ENCODE measurements at regions not wholly inside any gene's neighbourhood (a gene's known extent, or its start where the extent isn't known, plus 50 kb on each side); places are given as distances from the start of the nearest gene placed in this dataset.

DNA sequence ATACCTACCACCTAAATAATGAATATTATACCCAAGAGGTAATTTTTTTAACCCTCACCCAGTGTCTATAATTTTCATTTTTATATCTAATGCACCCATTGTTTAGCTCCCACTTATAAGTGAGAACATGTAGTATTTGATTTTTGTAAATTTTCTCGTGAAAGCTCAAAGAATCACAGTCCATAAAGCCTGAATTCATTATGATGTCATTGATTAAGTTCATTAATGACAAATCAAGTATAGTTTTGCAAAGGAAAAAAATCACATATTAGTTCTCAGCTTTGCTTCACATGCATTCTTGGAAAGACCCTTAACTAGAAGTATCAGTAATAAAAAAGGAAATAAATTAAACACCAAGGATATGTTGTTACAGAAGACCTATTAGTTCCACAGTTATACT lies 425.3 kb upstream of the UBE2E2 start (continued):
- TF ChIP-seq L3MBTL2 (IDR thresholded peaks at IDR 0.05) = no peak
- TF ChIP-seq ETV6 (IDR thresholded peaks at IDR 0.05; ENCODE audit: borderline replicate concordance in 1 of 2, low read depth in 2 of 2, low read length in 1 of 2) = no peak
- TF ChIP-seq ETV6 (CRISPR knock-in tag; IDR thresholded peaks at IDR 0.05; ENCODE audit: borderline replicate concordance) = no peak
- no peak for TF ChIP-seq MAFF (IDR thresholded peaks at IDR 0.05; ENCODE audit: low read length)
- TF ChIP-seq, protein P1, sequence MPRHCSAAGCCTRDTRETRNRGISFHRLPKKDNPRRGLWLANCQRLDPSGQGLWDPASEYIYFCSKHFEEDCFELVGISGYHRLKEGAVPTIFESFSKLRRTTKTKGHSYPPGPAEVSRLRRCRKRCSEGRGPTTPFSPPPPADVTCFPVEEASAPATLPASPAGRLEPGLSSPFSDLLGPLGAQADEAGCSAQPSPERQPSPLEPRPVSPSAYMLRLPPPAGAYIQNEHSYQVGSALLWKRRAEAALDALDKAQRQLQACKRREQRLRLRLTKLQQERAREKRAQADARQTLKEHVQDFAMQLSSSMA (CRISPR knock-in tag; IDR thresholded peaks at IDR 0.05) = no peak

DNA sequence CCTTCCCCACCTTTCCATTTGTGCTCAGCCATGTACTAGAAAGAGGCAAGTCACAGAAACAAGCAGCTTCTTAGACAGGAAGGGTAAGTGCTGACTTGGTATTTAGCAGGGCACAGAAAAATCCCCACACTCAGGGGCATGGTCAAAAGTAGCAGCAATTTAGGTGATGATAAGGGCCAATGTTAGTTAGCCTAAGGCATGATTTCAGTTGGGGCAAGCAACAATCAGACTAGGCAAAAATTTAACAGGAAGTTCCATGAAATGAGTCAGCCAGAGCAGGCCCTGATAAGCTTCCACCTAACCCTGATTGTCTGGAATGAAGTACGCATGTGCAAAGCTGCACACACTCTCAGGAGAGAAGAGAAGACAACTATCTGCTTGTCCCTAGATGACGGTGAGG lies 423.4 kb upstream of the UBE2E2 start:
- no TSS peak for BruUV-seq (replicated peaks)
- TF ChIP-seq C11orf30 (IDR thresholded peaks at IDR 0.05; ENCODE audit: low read depth) = no peak
- no peaks in the 10 kb centered on the region for H3K36me3 ChIP-seq (ENCODE audit: control insufficient read depth, insufficient read depth, low read length)
- no peaks in the 10 kb centered on the region; the same call in 1 of the 2 replicates for H3K9me3 ChIP-seq (replicated peaks; ENCODE audit: control insufficient read depth, insufficient read depth, low read depth, low read length)
- no peak overlapping the region for H3K9ac ChIP-seq (ENCODE audit: insufficient read depth in 1 of 2, low read depth in 2 of 2, low read length in 2 of 2)
- DNase-seq (ENCODE audit: extremely low read depth in 1 of 4, low spot score in 3 of 4) (no peak), FAIRE-seq (no peak), ATAC-seq (no peak)
- no peak overlapping the region for H2AFZ ChIP-seq (ENCODE audit: low read depth, low read length)
- no peaks in the 10 kb centered on the region for H3K27me3 ChIP-seq (ENCODE audit: control insufficient read depth in 2 of 2, insufficient read depth in 2 of 2, low read length in 2 of 2)
- H3K4me3 ChIP-seq = no peak overlapping the region
- H3K79me2 ChIP-seq (ENCODE audit: control insufficient read depth, insufficient read depth, low read length) = no peaks in the 10 kb centered on the region
- POLR2A ChIA-PET = no interaction called here
- in situ Hi-C loops (cut with MboI) = no loop called here
- intact Hi-C loops (cut with micrococcal nuclease) = no loop called here
- no peak overlapping the region for H3K27ac ChIP-seq (ENCODE audit: extremely low read depth, low read depth, low read length)
- H3K4me2 ChIP-seq (ENCODE audit: insufficient read depth, low read length) = no peak overlapping the region
- H3K4me1 ChIP-seq (replicated peaks in 1 of 2; ENCODE audit: control insufficient read depth in 2 of 2, insufficient read depth in 2 of 2, low read length in 2 of 2) = no peaks in the 10 kb centered on the region
- CTCF ChIA-PET (ENCODE audit: low intra/inter-chr PET ratio) = no interaction called here
- H4K20me1 ChIP-seq (replicated peaks; ENCODE audit: control insufficient read depth, insufficient read depth, low read length) = no peaks in the 10 kb centered on the region
- WGBS (ENCODE audit: insufficient coverage, low coverage, missing lambda C conversion rate) = 0% methylated on average over 2 of the region's 2 CpGs
- no peaks in the 10 kb centered on the region for H3K9me1 ChIP-seq (ENCODE audit: control insufficient read depth, insufficient read depth, low read length)
